Lower leg skin (tissue), 3 donors: ENCODE measurements at regions not wholly inside any gene's neighbourhood (a gene's known extent, or its start where the extent isn't known, plus 50 kb on each side); places are given as distances from the start of the nearest gene placed in this dataset.

Source experiments
- CTCF ChIP-seq, 3 donors: fragments of 450-650 bp; IDR thresholded peaks; one replicate each; pipeline ENCODE4 v1.5.1; 2016; ENCODE audit warnings: antibody characterized with exemption in 3 of 3, mild to moderate bottlenecking in 3 of 3, moderate library complexity in 2 of 3
- POLR2A ChIP-seq, 2 donors: fragments of 450-650 bp; IDR thresholded peaks; one replicate each; pipeline ENCODE4 v1.6.1; 2016 to 2017; ENCODE audit warnings: antibody characterized with exemption in 2 of 2, mild to moderate bottlenecking in 1 of 2, moderate library complexity in 1 of 2

GRCh38 chr15:31256378-31257265, 70.0 kb upstream of the KLF13 start:
- no peak for TF ChIP-seq POLR2A (IDR thresholded peaks at IDR 0.05)
- TF ChIP-seq CTCF (IDR thresholded peaks at IDR 0.05): no peak
